ENCODE measurements at regions not wholly inside any gene's neighbourhood (a gene's known extent, or its start where the extent isn't known, plus 50 kb on each side); places are given as distances from the start of the nearest gene placed in this dataset.

GRCh38 chr6:156560476-156560875, 216.7 kb upstream of the ARID1B start:
- no peak overlapping the region for H3K4me3 ChIP-seq (ENCODE audit: low read length)
- Mint-ChIP-seq H3K27me3 (peaks cover 0 to 8% (median 4%) of the 10 kb centered on the region in 5 donors), H3K4me1 (peaks cover 5 to 13% (median 7%) of the 10 kb centered on the region in 7 donors), H3K4me3 (no peak overlapping the region), H3K36me3 (peaks cover 0 to 6% (median 3%) of the 10 kb centered on the region in 5 donors), H3K27ac (no peak overlapping the region), H3K9me3 (peaks cover 0 to 18% (median 8%) of the 10 kb centered on the region in 11 donors)
- no peaks in the 10 kb centered on the region for H3K36me3 ChIP-seq (ENCODE audit: control insufficient read depth in 2 of 3, insufficient read depth in 3 of 3, low read length in 3 of 3)
- ATAC-seq (no peak), DNase-seq (no peak)
- intact Hi-C loops (cut with micrococcal nuclease) = loop anchor here in 1 of 2 donors (5.0 to 10.0 kb wide), 2 partner anchors 217 to 774 kb away; partner anchors contain the start of gene ARID1B
- H3K9me3 ChIP-seq (ENCODE audit: control insufficient read depth in 2 of 3, low read length in 3 of 3) = no peaks in the 10 kb centered on the region
- H3K27ac ChIP-seq (ENCODE audit: low read depth, low read length) = no peak overlapping the region
- POLR2A ChIA-PET = interaction anchor here (1.0 kb wide), 1 partner anchor 165 kb away, joined by 4 read pairs; no protein-coding TSS in a partner anchor
- no peaks in the 10 kb centered on the region for H3K27me3 ChIP-seq (ENCODE audit: control insufficient read depth in 2 of 2, insufficient read depth in 2 of 2, low read length in 2 of 2)
- H3K4me1 ChIP-seq (ENCODE audit: control insufficient read depth in 2 of 2, insufficient read depth in 2 of 2, low read length in 2 of 2) = peaks cover 0 to 3% of the 10 kb centered on the region in 2 donors
- CTCF ChIA-PET = no interaction called here

GRCh38 chr6:156559162-156559690, 218.0 kb upstream of the ARID1B start:
- H3K27me3 Mint-ChIP-seq = peaks cover 0 to 8% (median 4%) of the 10 kb centered on the region in 5 donors
- peak overlapping the region in 1 of 9 donors; percentile 32 for H3K27ac Mint-ChIP-seq
- intact Hi-C loops (cut with micrococcal nuclease) = no loop called here
- ATAC-seq (no peak), DNase-seq (no peak)
- H3K4me3 Mint-ChIP-seq = no peak overlapping the region
- Histone ChIP-seq H3K36me3 (ENCODE audit: control insufficient read depth in 2 of 3, insufficient read depth in 3 of 3, low read length in 3 of 3) (no peaks in the 10 kb centered on the region), H3K27me3 (ENCODE audit: control insufficient read depth in 2 of 2, insufficient read depth in 2 of 2, low read length in 2 of 2) (no peaks in the 10 kb centered on the region), H3K4me1 (ENCODE audit: control insufficient read depth in 2 of 2, insufficient read depth in 2 of 2, low read length in 2 of 2) (no peaks in the 10 kb centered on the region), H3K4me3 (ENCODE audit: low read length) (no peak overlapping the region), H3K27ac (ENCODE audit: low read depth, low read length) (no peak overlapping the region), H3K9me3 (ENCODE audit: control insufficient read depth in 2 of 3, low read length in 3 of 3) (no peaks in the 10 kb centered on the region)
- H3K36me3 Mint-ChIP-seq = peaks cover 0 to 6% (median 3%) of the 10 kb centered on the region in 5 donors
- ChIA-PET CTCF (no interaction called here), POLR2A (no interaction called here)
- peaks cover 0 to 18% (median 8%) of the 10 kb centered on the region in 11 donors for H3K9me3 Mint-ChIP-seq
- H3K4me1 Mint-ChIP-seq = peaks cover under 1 to 7% (median 2%) of the 10 kb centered on the region in 7 donors

GRCh38 chr6:156557911-156558259, 219.3 kb upstream of the ARID1B start:
- no peaks in the 10 kb centered on the region for H3K27me3 ChIP-seq (ENCODE audit: control insufficient read depth in 2 of 2, insufficient read depth in 2 of 2, low read length in 2 of 2)
- POLR2A ChIA-PET = no interaction called here
- ATAC-seq (no peak), DNase-seq (no peak)
- no peaks in the 10 kb centered on the region for H3K36me3 ChIP-seq (ENCODE audit: control insufficient read depth in 2 of 3, insufficient read depth in 3 of 3, low read length in 3 of 3)
- Mint-ChIP-seq H3K36me3 (peaks cover 0 to 6% (median 3%) of the 10 kb centered on the region in 5 donors), H3K4me3 (no peak overlapping the region), H3K4me1 (no peaks in the 10 kb centered on the region), H3K9me3 (peaks cover 0 to 18% (median 8%) of the 10 kb centered on the region in 11 donors), H3K27me3 (peaks cover 0 to 8% (median 4%) of the 10 kb centered on the region in 5 donors), H3K27ac (no peak overlapping the region)
- no peaks in the 10 kb centered on the region for H3K4me1 ChIP-seq (ENCODE audit: control insufficient read depth in 2 of 2, insufficient read depth in 2 of 2, low read length in 2 of 2)
- no peaks in the 10 kb centered on the region for H3K9me3 ChIP-seq (ENCODE audit: control insufficient read depth in 2 of 3, low read length in 3 of 3)
- H3K27ac ChIP-seq (ENCODE audit: low read depth, low read length) = no peak overlapping the region
- CTCF ChIA-PET = interaction anchor here (0.7 kb wide), 1 partner anchor 35 kb away, joined by 3 read pairs; no protein-coding TSS in a partner anchor
- intact Hi-C loops (cut with micrococcal nuclease) = no loop called here
- H3K4me3 ChIP-seq (ENCODE audit: low read length) = no peak overlapping the region

GRCh38 chr6:156557251-156557910, 219.8 kb upstream of the ARID1B start:
- ATAC-seq (peak; percentile 29), DNase-seq (no peak)
- intact Hi-C loops (cut with micrococcal nuclease) = no loop called here
- Histone ChIP-seq H3K4me3 (ENCODE audit: low read length) (no peak overlapping the region), H3K27me3 (ENCODE audit: control insufficient read depth in 2 of 2, insufficient read depth in 2 of 2, low read length in 2 of 2) (no peaks in the 10 kb centered on the region), H3K4me1 (ENCODE audit: control insufficient read depth in 2 of 2, insufficient read depth in 2 of 2, low read length in 2 of 2) (no peaks in the 10 kb centered on the region), H3K27ac (ENCODE audit: low read depth, low read length) (no peak overlapping the region), H3K36me3 (ENCODE audit: control insufficient read depth in 2 of 3, insufficient read depth in 3 of 3, low read length in 3 of 3) (no peaks in the 10 kb centered on the region), H3K9me3 (ENCODE audit: control insufficient read depth in 2 of 3, low read length in 3 of 3) (no peaks in the 10 kb centered on the region)
- Mint-ChIP-seq H3K9me3 (peaks cover 0 to 18% (median 8%) of the 10 kb centered on the region in 11 donors), H3K27ac (no peak overlapping the region), H3K4me1 (no peaks in the 10 kb centered on the region), H3K4me3 (no peak overlapping the region), H3K36me3 (peaks cover 0 to 6% (median 3%) of the 10 kb centered on the region in 5 donors), H3K27me3 (peaks cover 0 to 8% (median 4%) of the 10 kb centered on the region in 5 donors)
- CTCF ChIA-PET = no interaction called here
- POLR2A ChIA-PET = no interaction called here

- no peaks in the 10 kb centered on the region for H3K4me1 Mint-ChIP-seq
- Histone ChIP-seq H3K36me3 (ENCODE audit: control insufficient read depth in 2 of 3, insufficient read depth in 3 of 3, low read length in 3 of 3) (no peaks in the 10 kb centered on the region), H3K4me3 (ENCODE audit: low read length) (no peak overlapping the region), H3K9me3 (ENCODE audit: control insufficient read depth in 2 of 3, low read length in 3 of 3) (no peaks in the 10 kb centered on the region), H3K27me3 (ENCODE audit: control insufficient read depth in 2 of 2, insufficient read depth in 2 of 2, low read length in 2 of 2) (no peaks in the 10 kb centered on the region), H3K4me1 (ENCODE audit: control insufficient read depth in 2 of 2, insufficient read depth in 2 of 2, low read length in 2 of 2) (no peaks in the 10 kb centered on the region), H3K27ac (ENCODE audit: low read depth, low read length) (no peak overlapping the region)
- ATAC-seq = no peak
- no peak overlapping the region for H3K4me3 Mint-ChIP-seq
- H3K36me3 Mint-ChIP-seq = peaks cover 0 to 6% (median 3%) of the 10 kb centered on the region in 5 donors
- peaks cover 0 to 6% (median 4%) of the 10 kb centered on the region in 5 donors for H3K27me3 Mint-ChIP-seq
- H3K9me3 Mint-ChIP-seq = peaks cover 0 to 18% (median 8%) of the 10 kb centered on the region in 11 donors
- DNase-seq = no peak
- ChIA-PET CTCF (interaction anchor here (0.7 kb wide), 1 partner anchor 254 kb away, joined by 3 read pairs; no protein-coding TSS in a partner anchor), POLR2A (no interaction called here)
- H3K27ac Mint-ChIP-seq = peak overlapping the region in 1 of 9 donors; percentile 62
- intact Hi-C loops (cut with micrococcal nuclease) = no loop called here
Observed at GRCh38 chr6:156556811-156557210, 220.4 kb upstream of the ARID1B start.

GRCh38 chr6:156555116-156555515, 222.1 kb upstream of the ARID1B start:
- no peak for ATAC-seq
- no peak overlapping the region for H3K4me3 Mint-ChIP-seq
- Histone ChIP-seq H3K36me3 (ENCODE audit: control insufficient read depth in 2 of 3, insufficient read depth in 3 of 3, low read length in 3 of 3) (no peaks in the 10 kb centered on the region), H3K4me3 (ENCODE audit: low read length) (no peak overlapping the region), H3K4me1 (ENCODE audit: control insufficient read depth in 2 of 2, insufficient read depth in 2 of 2, low read length in 2 of 2) (no peaks in the 10 kb centered on the region), H3K9me3 (ENCODE audit: control insufficient read depth in 2 of 3, low read length in 3 of 3) (no peaks in the 10 kb centered on the region), H3K27me3 (ENCODE audit: control insufficient read depth in 2 of 2, insufficient read depth in 2 of 2, low read length in 2 of 2) (no peaks in the 10 kb centered on the region), H3K27ac (ENCODE audit: low read depth, low read length) (no peak overlapping the region)
- no peak for DNase-seq
- no peaks in the 10 kb centered on the region for H3K4me1 Mint-ChIP-seq
- CTCF ChIA-PET = no interaction called here
- intact Hi-C loops (cut with micrococcal nuclease) = no loop called here
- H3K27me3 Mint-ChIP-seq = peaks cover 0 to 4% (median 0%) of the 10 kb centered on the region in 5 donors
- peaks cover 0 to 7% (median 3%) of the 10 kb centered on the region in 11 donors for H3K9me3 Mint-ChIP-seq
- POLR2A ChIA-PET = no interaction called here
- peaks cover 0 to 6% (median 0%) of the 10 kb centered on the region in 5 donors for H3K36me3 Mint-ChIP-seq
- H3K27ac Mint-ChIP-seq = no peak overlapping the region

All from naive thymus-derived CD4-positive, alpha-beta T cell (primary cell).